Panc1 (cell line): ENCODE measurements at regions not wholly inside any gene's neighbourhood (a gene's known extent, or its start where the extent isn't known, plus 50 kb on each side); places are given as distances from the start of the nearest gene placed in this dataset.

Experiments
- TCF7L2 ChIP-seq: IDR thresholded peaks from 2 replicates; pipeline ENCODE4 v1.6.1; 2011; ENCODE audit warnings: mild to moderate bottlenecking, low read depth, low read length, inconsistent platforms
- TF ChIP-seq, protein P1 (sequence below): fragments of 450-650 bp; IDR thresholded peaks from 2 replicates; pipeline ENCODE4 v1.5.1; 2017; ENCODE audit warnings: mild to moderate bottlenecking

DNA sequence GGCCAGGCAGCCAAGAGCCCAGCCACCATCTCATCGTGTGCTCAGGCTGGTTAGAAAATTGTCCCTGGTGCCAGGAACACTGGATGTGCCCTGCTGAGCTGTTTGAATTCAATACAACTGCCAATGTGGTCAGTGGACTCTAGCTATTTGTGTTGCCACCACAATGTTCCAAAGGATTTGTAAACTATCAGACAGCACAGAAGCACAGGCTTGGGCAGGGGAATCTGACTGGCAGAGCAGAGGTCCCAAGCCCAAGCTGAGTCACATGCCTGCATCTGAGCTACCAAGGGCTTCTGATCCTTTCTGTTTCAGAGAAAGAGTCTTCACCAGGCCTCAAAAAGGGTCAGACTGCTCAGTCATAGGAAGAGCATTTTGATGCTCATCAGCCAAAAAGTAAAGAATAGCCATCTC lies 232.1 kb upstream of the SEMA3C start:
- TF ChIP-seq, protein P1, sequence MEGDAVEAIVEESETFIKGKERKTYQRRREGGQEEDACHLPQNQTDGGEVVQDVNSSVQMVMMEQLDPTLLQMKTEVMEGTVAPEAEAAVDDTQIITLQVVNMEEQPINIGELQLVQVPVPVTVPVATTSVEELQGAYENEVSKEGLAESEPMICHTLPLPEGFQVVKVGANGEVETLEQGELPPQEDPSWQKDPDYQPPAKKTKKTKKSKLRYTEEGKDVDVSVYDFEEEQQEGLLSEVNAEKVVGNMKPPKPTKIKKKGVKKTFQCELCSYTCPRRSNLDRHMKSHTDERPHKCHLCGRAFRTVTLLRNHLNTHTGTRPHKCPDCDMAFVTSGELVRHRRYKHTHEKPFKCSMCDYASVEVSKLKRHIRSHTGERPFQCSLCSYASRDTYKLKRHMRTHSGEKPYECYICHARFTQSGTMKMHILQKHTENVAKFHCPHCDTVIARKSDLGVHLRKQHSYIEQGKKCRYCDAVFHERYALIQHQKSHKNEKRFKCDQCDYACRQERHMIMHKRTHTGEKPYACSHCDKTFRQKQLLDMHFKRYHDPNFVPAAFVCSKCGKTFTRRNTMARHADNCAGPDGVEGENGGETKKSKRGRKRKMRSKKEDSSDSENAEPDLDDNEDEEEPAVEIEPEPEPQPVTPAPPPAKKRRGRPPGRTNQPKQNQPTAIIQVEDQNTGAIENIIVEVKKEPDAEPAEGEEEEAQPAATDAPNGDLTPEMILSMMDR, result no peak
- TF ChIP-seq TCF7L2, result no peak
